Parathyroid adenoma (tissue), 2 donors: ENCODE measurements at regions not wholly inside any gene's neighbourhood (a gene's known extent, or its start where the extent isn't known, plus 50 kb on each side); places are given as distances from the start of the nearest gene placed in this dataset.

Experiments used
- H2AFZ ChIP-seq: fragments of 300-600 bp; sonication (generic); one replicate; pipeline ENCODE4 v1.7.0; 2017; ENCODE audit warnings: antibody characterized with exemption, mild to moderate bottlenecking
- H3K27ac ChIP-seq: fragments of 300-600 bp; sonication (generic); one replicate; pipeline ENCODE4 v1.7.0; 2017
- H3K27me3 ChIP-seq: fragments of 300-600 bp; sonication (generic); one replicate; pipeline ENCODE4 v1.7.0; 2017; ENCODE audit warnings: low read length; ENCODE audit not compliant: control insufficient read depth, insufficient read depth
- H3K36me3 ChIP-seq: fragments of 300-600 bp; sonication (generic); one replicate; pipeline ENCODE4 v1.7.0; 2017; ENCODE audit warnings: low read length; ENCODE audit not compliant: control insufficient read depth, insufficient read depth
- H3K4me1 ChIP-seq: fragments of 300-600 bp; sonication (generic); one replicate; pipeline ENCODE4 v1.7.0; 2017; ENCODE audit warnings: control low read depth
- H3K4me2 ChIP-seq: fragments of 300-600 bp; sonication (generic); one replicate; pipeline ENCODE4 v1.7.0; 2017; ENCODE audit warnings: low read length
- H3K4me3 ChIP-seq: fragments of 300-600 bp; sonication (generic); one replicate; pipeline ENCODE4 v1.7.0; 2017; ENCODE audit warnings: low read depth, low read length
- H3K79me2 ChIP-seq: fragments of 300-600 bp; sonication (generic); one replicate; pipeline ENCODE4 v1.7.0; 2017; ENCODE audit warnings: control low read depth
- H3K9ac ChIP-seq: fragments of 300-600 bp; sonication (generic); one replicate; pipeline ENCODE4 v1.7.0; 2017; ENCODE audit warnings: mild to moderate bottlenecking
- H3K9me3 ChIP-seq: fragments of 300-600 bp; sonication (generic); one replicate; pipeline ENCODE4 v1.7.0; 2017; ENCODE audit warnings: low read length; ENCODE audit not compliant: control insufficient read depth
- CTCF ChIP-seq: fragments of 300-600 bp; sonication (generic); IDR thresholded peaks from one replicate; pipeline ENCODE4 v1.7.0; 2017; ENCODE audit warnings: antibody characterized with exemption, mild to moderate bottlenecking
- donor health status: primary hyperparathyroidism.

GRCh38 chr16:85978976-85979375, 80.0 kb downstream of the IRF8 start:
- Histone ChIP-seq H3K9me3 (no peaks in the 10 kb centered on the region), H3K27me3 (no peaks in the 10 kb centered on the region), H3K36me3 (no peaks in the 10 kb centered on the region), H3K4me2 (no peak overlapping the region), H2AFZ (no peak overlapping the region), H3K4me1 (no peaks in the 10 kb centered on the region), H3K4me3 (no peak overlapping the region), H3K79me2 (no peaks in the 10 kb centered on the region), H3K27ac (no peak overlapping the region), H3K9ac (no peak overlapping the region)
- TF ChIP-seq CTCF: no peak

- Histone ChIP-seq H3K4me2 (no peak overlapping the region), H3K9me3 (no peaks in the 10 kb centered on the region), H3K79me2 (no peaks in the 10 kb centered on the region), H3K4me1 (no peaks in the 10 kb centered on the region), H3K4me3 (no peak overlapping the region), H3K36me3 (no peaks in the 10 kb centered on the region), H3K9ac (no peak overlapping the region), H3K27ac (no peak overlapping the region), H2AFZ (no peak overlapping the region), H3K27me3 (no peaks in the 10 kb centered on the region)
- TF ChIP-seq CTCF: no peak
These were observed 80.6 kb downstream of the IRF8 start for GRCh38 chr16:85979605-85980004.

DNA sequence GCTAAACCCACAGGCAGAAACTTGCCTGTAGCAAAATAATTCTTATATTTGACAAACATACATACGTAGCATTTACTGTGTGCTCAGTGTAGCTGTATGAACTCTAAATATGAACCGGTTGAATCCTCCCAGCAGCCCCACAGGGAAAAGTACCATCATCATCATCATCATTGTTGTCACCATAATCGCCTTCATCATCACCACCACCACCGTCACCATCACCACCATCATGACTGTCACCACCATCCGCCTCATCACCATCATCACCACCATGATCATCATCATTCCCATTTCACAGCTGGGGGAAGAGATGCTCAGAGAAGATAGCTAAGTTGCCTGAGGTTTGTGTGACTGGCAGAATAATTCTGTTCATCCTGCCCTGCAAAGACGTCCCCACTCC, 81.7 kb downstream of the IRF8 start:
- H3K27ac ChIP-seq: no peak overlapping the region
- no peak overlapping the region for H2AFZ ChIP-seq
- H3K9me3 ChIP-seq: no peaks in the 10 kb centered on the region
- H3K9ac ChIP-seq: no peak overlapping the region
- H3K4me2 ChIP-seq: no peak overlapping the region
- H3K36me3 ChIP-seq: no peaks in the 10 kb centered on the region
- no peaks in the 10 kb centered on the region for H3K27me3 ChIP-seq
- no peaks in the 10 kb centered on the region for H3K79me2 ChIP-seq
- H3K4me1 ChIP-seq: no peaks in the 10 kb centered on the region
- H3K4me3 ChIP-seq: no peak overlapping the region
- TF ChIP-seq CTCF: no peak

GRCh38 chr16:85981826-85982562, 83.0 kb downstream of the IRF8 start:
- H3K9me3 ChIP-seq: no peaks in the 10 kb centered on the region
- H2AFZ ChIP-seq: no peak overlapping the region
- no peak overlapping the region for H3K9ac ChIP-seq
- TF ChIP-seq CTCF: no peak
- no peaks in the 10 kb centered on the region for H3K79me2 ChIP-seq
- H3K4me3 ChIP-seq: no peak overlapping the region
- H3K4me1 ChIP-seq: no peaks in the 10 kb centered on the region
- H3K27ac ChIP-seq: no peak overlapping the region
- no peaks in the 10 kb centered on the region for H3K27me3 ChIP-seq
- no peaks in the 10 kb centered on the region for H3K36me3 ChIP-seq
- no peak overlapping the region for H3K4me2 ChIP-seq

GRCh38 chr16:85982563-85982939, 83.6 kb downstream of the IRF8 start:
- Histone ChIP-seq H3K4me2 (no peak overlapping the region), H3K4me1 (no peaks in the 10 kb centered on the region), H3K79me2 (no peaks in the 10 kb centered on the region), H3K36me3 (no peaks in the 10 kb centered on the region), H3K4me3 (no peak overlapping the region), H3K27me3 (no peaks in the 10 kb centered on the region), H2AFZ (no peak overlapping the region), H3K27ac (no peak overlapping the region), H3K9me3 (no peaks in the 10 kb centered on the region), H3K9ac (no peak overlapping the region)
- no peak for TF ChIP-seq CTCF
